Heart left ventricle (tissue), 13 donors: ENCODE measurements at regions not wholly inside any gene's neighbourhood (a gene's known extent, or its start where the extent isn't known, plus 50 kb on each side); places are given as distances from the start of the nearest gene placed in this dataset.

Experiments used
- CTCF ChIP-seq, 12 donors: fragments of 200-600 bp; sonication (generic) in 4 of 12; IDR thresholded peaks; one replicate each; pipeline versions ENCODE4 v1.5.0 to v1.8.0; 2018 to 2022; ENCODE audit warnings: antibody characterized with exemption in 12 of 12, mild to moderate bottlenecking in 5 of 12
- POLR2A ChIP-seq, 2 donors: fragments of 450-650 bp; IDR thresholded peaks; one replicate each; pipeline ENCODE4 v1.6.1; 2017; ENCODE audit warnings: antibody characterized with exemption in 2 of 2, mild to moderate bottlenecking in 2 of 2, moderate library complexity in 2 of 2
- donor health status: ischemic (EF 13 %, LVEDD 7.1; RV severe dilation, severe dysfunction).
- donor health status: DM: no; HTN: yes; CAD: no.
- donor health status: DM: no; HTN: no; CAD: no.
- donor health status: ischemic (EF 25% LVEDD 6.9; RV normal size, moderate dysfunction).
- donor health status: ischemic (EF 25% LVEDD 5.7; RV mildly dilated, moderate dysfunction).
- donor health status: ischemic (EF 35%, LVEDD 5.7; RV mildly dilated, moderate dysfunction).
- donor health status: nonischemic (EF 11% LVEDD 7.7; RV severe dilation, severe dysfunction).
- donor health status: DM: yes; HTN: yes; CAD: no.
- donor health status: PGD.
- donor health status: ischemic (EF 29% LVEDD 5.4; RV normal size, mild dysfunction).
- donor health status: nonischemic (EF 23%, LVEDD 6.1; RV moderate dilation, normal function).

GRCh38 chrY:7836366-7836765, 924.8 kb upstream of the AMELY start:
- TF ChIP-seq CTCF (IDR thresholded peaks at IDR 0.05) (no peak), POLR2A (IDR thresholded peaks at IDR 0.05) (no peak)
